Cardiac fibroblast (primary cell): ENCODE measurements at regions not wholly inside any gene's neighbourhood (a gene's known extent, or its start where the extent isn't known, plus 50 kb on each side); places are given as distances from the start of the nearest gene placed in this dataset.

ENCODE experiments used
- DNase-seq, 2 donors: peaks; one replicate each; pipeline versions ENCODE4 v3.0.0 to v3.0.0-alpha.2; 2010; ENCODE audit warnings: low read depth in 2 of 2
- H3K4me3 ChIP-seq, 2 donors: replicated peaks in 1 of 2; 1 replicate in 1 of 2; 2 replicates in 1 of 2; pipeline ENCODE4 v1.5.1; 2011; ENCODE audit warnings: low read depth in 2 of 2, low read length in 2 of 2, mild to moderate bottlenecking in 2 of 2, moderate library complexity in 1 of 2
- TF ChIP-seq, protein P1 (sequence below): IDR thresholded peaks from one replicate; pipeline ENCODE4 v1.5.1; 2011; ENCODE audit warnings: low read depth, mild to moderate bottlenecking, low read length, inconsistent platforms

DNA sequence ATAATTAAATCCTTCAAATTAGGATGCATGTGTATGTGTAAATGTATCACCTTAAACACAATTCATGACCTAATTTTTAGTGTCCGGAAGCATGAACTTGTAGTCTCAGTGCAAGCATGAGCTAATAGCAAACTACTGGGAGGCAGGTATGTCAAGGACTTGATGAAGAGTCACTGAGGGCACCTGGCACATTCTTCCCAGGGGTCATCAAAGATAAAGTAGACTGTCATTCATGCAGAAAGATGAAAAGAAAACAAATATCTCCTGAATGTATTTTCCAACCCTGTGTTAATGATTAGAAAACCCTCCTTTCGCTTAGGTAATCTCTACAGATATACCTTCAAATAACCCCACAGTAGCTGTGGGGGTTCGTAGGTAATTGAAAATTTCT is 234.9 kb downstream of the SOCS6 start:
- DNase-seq = no peak
- TF ChIP-seq, protein P1, sequence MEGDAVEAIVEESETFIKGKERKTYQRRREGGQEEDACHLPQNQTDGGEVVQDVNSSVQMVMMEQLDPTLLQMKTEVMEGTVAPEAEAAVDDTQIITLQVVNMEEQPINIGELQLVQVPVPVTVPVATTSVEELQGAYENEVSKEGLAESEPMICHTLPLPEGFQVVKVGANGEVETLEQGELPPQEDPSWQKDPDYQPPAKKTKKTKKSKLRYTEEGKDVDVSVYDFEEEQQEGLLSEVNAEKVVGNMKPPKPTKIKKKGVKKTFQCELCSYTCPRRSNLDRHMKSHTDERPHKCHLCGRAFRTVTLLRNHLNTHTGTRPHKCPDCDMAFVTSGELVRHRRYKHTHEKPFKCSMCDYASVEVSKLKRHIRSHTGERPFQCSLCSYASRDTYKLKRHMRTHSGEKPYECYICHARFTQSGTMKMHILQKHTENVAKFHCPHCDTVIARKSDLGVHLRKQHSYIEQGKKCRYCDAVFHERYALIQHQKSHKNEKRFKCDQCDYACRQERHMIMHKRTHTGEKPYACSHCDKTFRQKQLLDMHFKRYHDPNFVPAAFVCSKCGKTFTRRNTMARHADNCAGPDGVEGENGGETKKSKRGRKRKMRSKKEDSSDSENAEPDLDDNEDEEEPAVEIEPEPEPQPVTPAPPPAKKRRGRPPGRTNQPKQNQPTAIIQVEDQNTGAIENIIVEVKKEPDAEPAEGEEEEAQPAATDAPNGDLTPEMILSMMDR = no peak
- H3K4me3 ChIP-seq = no peak overlapping the region

DNA sequence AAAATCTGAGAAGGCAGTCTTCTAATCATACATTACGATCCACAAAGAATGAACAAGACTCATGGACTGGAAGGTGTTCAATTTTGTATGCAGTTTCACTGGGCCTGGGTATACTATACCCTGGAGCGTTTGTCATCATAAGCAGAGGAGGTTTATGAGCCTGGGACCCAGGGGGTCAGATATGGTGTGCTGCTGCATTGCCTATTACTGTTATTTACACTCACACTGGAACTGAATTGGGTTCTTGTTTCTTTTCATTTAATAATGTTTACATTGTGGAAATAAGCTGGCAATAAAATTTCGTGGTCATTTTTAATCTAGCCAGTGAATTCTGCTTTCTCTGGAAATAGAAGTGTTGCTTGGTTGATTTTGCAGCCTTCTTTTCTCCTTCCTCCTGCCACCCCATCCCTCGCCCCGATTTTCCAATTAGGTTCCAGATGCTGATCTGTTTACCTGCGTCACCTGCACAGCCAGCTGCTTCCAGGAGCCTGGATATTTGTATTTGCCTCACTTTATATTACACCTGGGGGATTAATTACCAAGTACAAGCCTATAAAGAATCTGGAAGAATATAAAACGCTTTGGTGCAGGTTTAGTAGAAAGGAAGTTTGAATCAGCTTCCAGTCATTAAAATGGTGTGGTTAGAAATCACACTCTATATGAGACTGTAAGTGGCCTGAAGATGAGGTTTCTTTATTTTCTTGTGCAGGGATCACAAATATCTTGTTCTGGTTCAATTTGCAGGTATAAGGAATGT is 234.4 kb downstream of the SOCS6 start:
- no peak overlapping the region for H3K4me3 ChIP-seq
- no peak for DNase-seq
- TF ChIP-seq, protein P1 = no peak

DNA sequence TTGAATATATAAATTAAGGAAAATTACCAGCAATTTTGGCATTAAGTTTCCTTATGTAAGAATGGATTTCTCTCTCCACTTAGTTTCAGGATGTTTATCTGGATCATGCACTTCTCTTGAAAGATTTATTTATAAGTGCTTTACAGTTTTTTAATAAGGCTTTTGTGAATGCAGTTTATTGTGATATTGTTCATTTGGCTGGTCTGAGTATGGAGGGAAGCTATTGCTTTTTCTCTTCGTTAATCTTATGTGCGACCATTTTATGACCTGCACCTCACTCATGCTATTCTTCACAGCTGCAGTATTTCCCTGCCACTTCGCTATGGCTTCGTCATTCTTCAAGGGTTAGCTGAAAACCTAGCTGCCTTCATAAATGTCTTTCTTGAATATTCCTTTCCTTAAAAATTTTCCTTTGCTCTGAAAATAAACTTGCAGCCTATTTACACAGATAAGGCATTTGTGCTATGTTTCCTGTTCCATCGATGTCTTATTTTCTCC is 233.4 kb downstream of the SOCS6 start:
- TF ChIP-seq, protein P1 = no peak
- DNase-seq = no peak
- no peak overlapping the region for H3K4me3 ChIP-seq

DNA sequence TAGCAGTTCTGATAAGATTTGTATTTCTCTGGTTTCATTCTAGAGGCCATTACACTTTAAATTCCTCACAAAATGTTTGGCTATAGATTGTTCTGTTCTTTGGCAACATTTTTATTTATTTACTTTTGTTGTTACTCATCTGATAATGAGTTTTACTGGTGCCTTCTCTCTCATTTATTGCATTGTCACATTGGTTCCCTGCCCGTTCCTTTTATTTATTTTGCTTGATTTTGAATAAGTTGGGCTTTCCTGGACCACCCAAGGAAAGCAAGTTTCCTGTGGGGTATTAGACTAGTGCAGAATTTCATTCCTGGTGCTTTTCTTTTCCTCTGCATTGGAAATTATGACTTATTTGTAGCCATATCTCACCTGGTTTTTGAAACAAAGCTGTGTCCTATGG is 232.0 kb downstream of the SOCS6 start:
- DNase-seq = no peak
- TF ChIP-seq, protein P1 = no peak

DNA sequence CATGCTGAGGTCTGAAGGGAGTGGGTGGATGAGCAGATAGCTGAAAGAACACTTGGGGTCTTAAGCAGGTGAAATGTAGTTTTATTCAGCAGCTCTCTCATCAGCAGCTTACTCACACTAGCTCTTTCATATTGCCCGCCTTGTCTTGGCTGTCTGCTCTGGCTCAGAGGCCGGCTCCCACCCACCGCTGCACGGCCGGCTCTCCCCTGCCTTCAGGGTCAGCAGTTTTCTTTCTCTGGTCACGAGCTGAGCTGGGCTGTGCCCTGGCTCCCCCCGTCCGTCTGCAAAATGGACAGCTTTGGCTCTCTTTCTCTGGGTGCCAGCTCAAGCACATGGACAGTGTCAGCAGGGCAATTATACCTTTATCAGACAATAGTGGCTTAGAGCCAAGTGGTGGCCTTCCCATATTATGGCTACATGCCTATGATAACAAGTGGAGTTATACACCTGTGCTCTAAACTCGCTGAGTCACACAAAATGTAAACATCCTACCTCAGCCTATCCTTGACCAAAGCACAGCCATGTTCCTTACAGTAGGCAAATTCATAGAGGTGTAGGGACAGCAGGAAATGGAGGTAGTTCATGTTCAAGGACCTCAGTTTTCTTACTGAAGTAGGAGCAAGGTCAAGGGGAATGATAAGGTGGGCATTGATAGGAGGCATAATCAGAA is 224.8 kb downstream of the SOCS6 start:
- no peak for DNase-seq
- TF ChIP-seq, protein P1 = no peak
- H3K4me3 ChIP-seq = no peak overlapping the region

More for the DNA sequence above, 232.0 kb downstream of the SOCS6 start:
- no peak overlapping the region for H3K4me3 ChIP-seq

DNA sequence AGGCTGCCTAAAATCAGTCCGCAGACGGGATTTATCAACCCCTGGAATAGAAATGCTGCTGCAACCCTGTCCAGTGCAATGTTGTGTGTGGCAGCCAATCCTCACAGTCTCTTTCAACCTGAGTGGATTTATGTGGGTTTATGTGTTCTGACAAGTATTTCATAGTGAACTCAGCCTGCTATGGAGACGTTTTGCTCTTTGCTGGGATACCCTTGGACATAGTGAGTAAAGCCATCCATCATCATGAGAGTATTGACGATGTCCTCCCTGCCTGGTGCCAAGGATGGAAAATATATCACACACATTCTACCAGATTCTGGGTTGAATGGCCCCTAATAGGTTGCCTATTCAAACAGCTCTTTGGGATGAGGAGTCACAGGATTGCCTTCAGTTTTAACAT is 219.1 kb downstream of the SOCS6 start:
- TF ChIP-seq, protein P1 = no peak
- no peak for DNase-seq
- no peak overlapping the region for H3K4me3 ChIP-seq
